Bronchial epithelial cell (primary cell): ENCODE measurements at regions not wholly inside any gene's neighbourhood (a gene's known extent, or its start where the extent isn't known, plus 50 kb on each side); places are given as distances from the start of the nearest gene placed in this dataset.
A peak's percentile ranks its signal among the peaks of the same experiment; 100 is the strongest.

Source experiments
- DNase-seq: peaks from one replicate; pipeline ENCODE4 v3.0.0-alpha.2; 2010; ENCODE audit warnings: low read depth
- FAIRE-seq: peaks from 2 replicates; lab custom pipeline; 2011; peaks lifted over from hg19 to GRCh38; lab: Jason Lieb, UNC
- H3K27me3 ChIP-seq: 2 replicates; pipeline ENCODE4 v1.5.1; 2011; ENCODE audit warnings: low read length; ENCODE audit not compliant: control insufficient read depth, insufficient read depth
- H3K36me3 ChIP-seq: 2 replicates; pipeline ENCODE4 v1.5.1; 2011; ENCODE audit warnings: low read length; ENCODE audit not compliant: control insufficient read depth, insufficient read depth
- H3K4me3 ChIP-seq: 2 replicates; pipeline ENCODE4 v1.5.1; 2011; ENCODE audit warnings: mild to moderate bottlenecking, low read depth, low read length, control low read depth
- CTCF ChIP-seq: IDR thresholded peaks from 2 replicates; pipeline ENCODE4 v1.5.1; 2011; ENCODE audit warnings: mild to moderate bottlenecking, moderate library complexity, low read length, control low read depth, inconsistent platforms; ENCODE audit not compliant: insufficient read depth, severe bottlenecking

GRCh38 chr1:220368352-220369265, 96.4 kb upstream of the RAB3GAP2 start:
- no peak for FAIRE-seq
- no peak for TF ChIP-seq CTCF
- Histone ChIP-seq H3K27me3 (no peaks in the 10 kb centered on the region), H3K4me3 (no peak overlapping the region), H3K36me3 (no peaks in the 10 kb centered on the region)
- peak; percentile 77 for DNase-seq

- TF ChIP-seq CTCF = no peak
- Histone ChIP-seq H3K27me3 (no peaks in the 10 kb centered on the region), H3K36me3 (no peaks in the 10 kb centered on the region), H3K4me3 (no peak overlapping the region)
- FAIRE-seq (no peak), DNase-seq (no peak)
Observed at GRCh38 chr1:220367833-220368232, 95.6 kb upstream of the RAB3GAP2 start.

GRCh38 chr1:220366269-220366668, 94.0 kb upstream of the RAB3GAP2 start:
- TF ChIP-seq CTCF = no peak
- H3K36me3 ChIP-seq = no peaks in the 10 kb centered on the region
- FAIRE-seq (peak; percentile 80), DNase-seq (no peak)
- H3K27me3 ChIP-seq = no peaks in the 10 kb centered on the region
- no peak overlapping the region for H3K4me3 ChIP-seq

- Histone ChIP-seq H3K4me3 (no peak overlapping the region), H3K27me3 (no peaks in the 10 kb centered on the region), H3K36me3 (no peaks in the 10 kb centered on the region)
- FAIRE-seq (no peak), DNase-seq (peak; percentile 36)
- TF ChIP-seq CTCF = no peak
Observed at GRCh38 chr1:220363196-220363837, 91.1 kb upstream of the RAB3GAP2 start.

GRCh38 chr1:220356981-220357850, 85.0 kb upstream of the RAB3GAP2 start:
- no peak for TF ChIP-seq CTCF

More at GRCh38 chr1:220356981-220357850, 85.0 kb upstream of the RAB3GAP2 start:
- DNase-seq = no peak
- H3K4me3 ChIP-seq = no peak overlapping the region
- FAIRE-seq = no peak
- H3K27me3 ChIP-seq = no peaks in the 10 kb centered on the region
- H3K36me3 ChIP-seq = no peaks in the 10 kb centered on the region
